ENCODE measurements at regions not wholly inside any gene's neighbourhood (a gene's known extent, or its start where the extent isn't known, plus 50 kb on each side); places are given as distances from the start of the nearest gene placed in this dataset.

GRCh38 chr3:76021376-76021775 lies 236.0 kb upstream of the ZNF717 start:
- intact Hi-C loops (cut with DNase I; ENCODE audit: low total_unique reads): no loop called here
- Histone ChIP-seq H3K36me3 (no peaks in the 10 kb centered on the region), H3K27me3 (no peaks in the 10 kb centered on the region), H3K9me3 (no peaks in the 10 kb centered on the region), H3K4me3 (no peak overlapping the region), H3K4me1 (no peaks in the 10 kb centered on the region), H3K27ac (no peak overlapping the region)
- no peak for TF ChIP-seq CTCF (IDR thresholded peaks at IDR 0.05)
- no peak for DNase-seq

- Histone ChIP-seq H3K4me1 (no peaks in the 10 kb centered on the region), H3K4me3 (no peak overlapping the region), H3K27me3 (no peaks in the 10 kb centered on the region), H3K36me3 (no peaks in the 10 kb centered on the region), H3K9me3 (no peaks in the 10 kb centered on the region), H3K27ac (no peak overlapping the region)
- intact Hi-C loops (cut with DNase I; ENCODE audit: low total_unique reads): no loop called here
- TF ChIP-seq CTCF (IDR thresholded peaks at IDR 0.05): peak in 1 of 2 experiments; percentile 35
- no peak for DNase-seq
These were observed 239.3 kb upstream of the ZNF717 start for GRCh38 chr3:76024640-76025039.

- Histone ChIP-seq H3K36me3 (no peaks in the 10 kb centered on the region), H3K4me3 (no peak overlapping the region), H3K27me3 (no peaks in the 10 kb centered on the region), H3K4me1 (no peaks in the 10 kb centered on the region), H3K27ac (no peak overlapping the region), H3K9me3 (peaks cover 0 to 4% (median 0%) of the 10 kb centered on the region in 3 donors)
- DNase-seq: no peak
- no peak for TF ChIP-seq CTCF (IDR thresholded peaks at IDR 0.05)
- intact Hi-C loops (cut with DNase I; ENCODE audit: low total_unique reads): no loop called here
These were observed 240.2 kb upstream of the ZNF717 start for GRCh38 chr3:76025561-76025960.

- no peak for DNase-seq
- no peaks in the 10 kb centered on the region for H3K36me3 ChIP-seq
- no peak overlapping the region for H3K4me3 ChIP-seq
- H3K9me3 ChIP-seq: peaks cover 0 to 7% (median 0%) of the 10 kb centered on the region in 3 donors
- TF ChIP-seq CTCF (IDR thresholded peaks at IDR 0.05): no peak
- no peak overlapping the region for H3K27ac ChIP-seq
- no peaks in the 10 kb centered on the region for H3K27me3 ChIP-seq
- H3K4me1 ChIP-seq: no peaks in the 10 kb centered on the region
- intact Hi-C loops (cut with DNase I; ENCODE audit: low total_unique reads): no loop called here
These were observed 241.0 kb upstream of the ZNF717 start for GRCh38 chr3:76026379-76026778.

GRCh38 chr3:76028774-76029173 lies 243.4 kb upstream of the ZNF717 start:
- H3K4me3 ChIP-seq: no peak overlapping the region
- H3K4me1 ChIP-seq: no peaks in the 10 kb centered on the region
- H3K36me3 ChIP-seq: no peaks in the 10 kb centered on the region
- intact Hi-C loops (cut with DNase I; ENCODE audit: low total_unique reads): no loop called here
- no peak overlapping the region for H3K27ac ChIP-seq
- no peak for DNase-seq
- no peaks in the 10 kb centered on the region for H3K27me3 ChIP-seq
- H3K9me3 ChIP-seq: peaks cover 0 to 7% (median 0%) of the 10 kb centered on the region in 3 donors
- TF ChIP-seq CTCF (IDR thresholded peaks at IDR 0.05): no peak

- no peaks in the 10 kb centered on the region for H3K4me1 ChIP-seq
- no peak overlapping the region for H3K27ac ChIP-seq
- H3K27me3 ChIP-seq: no peaks in the 10 kb centered on the region
- no peak for TF ChIP-seq CTCF (IDR thresholded peaks at IDR 0.05)
- no peak overlapping the region for H3K4me3 ChIP-seq
- peaks cover 0 to 7% (median 0%) of the 10 kb centered on the region in 3 donors for H3K9me3 ChIP-seq
- intact Hi-C loops (cut with DNase I; ENCODE audit: low total_unique reads): no loop called here
- DNase-seq: no peak
- no peaks in the 10 kb centered on the region for H3K36me3 ChIP-seq
These were observed 249.3 kb upstream of the ZNF717 start for GRCh38 chr3:76034649-76035048.

Measured in tibial artery (tissue), 4 donors.